A549 (cell line): ENCODE measurements at regions not wholly inside any gene's neighbourhood (a gene's known extent, or its start where the extent isn't known, plus 50 kb on each side); places are given as distances from the start of the nearest gene placed in this dataset.

ENCODE experiments used
- BHLHE40 ChIP-seq: IDR thresholded peaks from 2 replicates; pipeline ENCODE4 v1.6.1; 2012; ENCODE audit warnings: low read depth, low read length, inconsistent platforms
- CHD2 ChIP-seq: fragments of 150-350 bp; IDR thresholded peaks from 2 replicates; pipeline ENCODE4 v1.6.1; 2014; ENCODE audit warnings: low read length; ENCODE audit not compliant: partially characterized antibody
- CTCF ChIP-seq: fragments of >200 bp; sonication (Bioruptor Twin); formaldehyde crosslinking; IDR thresholded peaks from 3 replicates; pipeline ENCODE4 v1.5.1; 2016
- EHMT2 ChIP-seq: fragments of 200-600 bp; sonication (generic); IDR thresholded peaks from 2 replicates; pipeline ENCODE4 v1.6.1; 2016; ENCODE audit warnings: antibody characterized with exemption, low read depth, mild to moderate bottlenecking, moderate library complexity
- EP300 ChIP-seq, 2 experiments: fragments of >200 bp; sonication (Bioruptor Twin); formaldehyde crosslinking; IDR thresholded peaks; 2 replicates in 1 of 2; 3 replicates in 1 of 2; pipeline ENCODE4 v1.6.1; 2016 to 2017
- ESRRA ChIP-seq: fragments of 150-350 bp; IDR thresholded peaks from 2 replicates; pipeline ENCODE4 v1.6.1; 2014; ENCODE audit warnings: mild to moderate bottlenecking, low read length, borderline replicate concordance
- KDM1A ChIP-seq: fragments of 200-600 bp; sonication (generic); IDR thresholded peaks from 2 replicates; pipeline ENCODE4 v1.6.1; 2016; ENCODE audit warnings: low read depth, mild to moderate bottlenecking
- MAFK ChIP-seq: fragments of 450-650 bp; IDR thresholded peaks from 2 replicates; pipeline ENCODE4 v1.6.1; 2014; ENCODE audit not compliant: partially characterized antibody
- POLR2A ChIP-seq: IDR thresholded peaks from 2 replicates; pipeline ENCODE4 v1.6.1; 2012; ENCODE audit warnings: mild to moderate bottlenecking, low read length
- RAD21 ChIP-seq, 2 experiments: fragments of >200 bp in 1 of 2; sonication (Bioruptor Twin) in 1 of 2; formaldehyde crosslinking in 1 of 2; IDR thresholded peaks in 1 of 2; conservative IDR thresholded peaks in 1 of 2; 2 replicates in 1 of 2; 3 replicates in 1 of 2; pipeline ENCODE4 v1.6.1; 2012 to 2018; ENCODE audit warnings: inconsistent platforms in 1 of 2
- SMC3 ChIP-seq: fragments of >200 bp; sonication (Bioruptor Twin); formaldehyde crosslinking; IDR thresholded peaks from 3 replicates; pipeline ENCODE4 v1.6.1; 2018; ENCODE audit warnings: inconsistent platforms
- TF ChIP-seq, protein P1 (sequence below): IDR thresholded peaks from 2 replicates; pipeline ENCODE4 v1.6.1; 2012
- TF ChIP-seq, protein P2 (sequence below): IDR thresholded peaks from 2 replicates; pipeline ENCODE4 v1.6.1; 2012
- TF ChIP-seq, protein P3 (sequence below): fragments of 450-650 bp; IDR thresholded peaks from 2 replicates; pipeline ENCODE4 v1.6.1; 2014; ENCODE audit warnings: antibody characterized with exemption

GRCh38 chr1:91578320-91579109 lies 77.9 kb downstream of the CDC7 start:
- TF ChIP-seq CHD2 (no peak), CTCF (no peak), RAD21 (conservative IDR thresholded peaks at IDR 0.05 in 1 of 2, IDR thresholded peaks at IDR 0.05 in 1 of 2) (no peak), SMC3 (no peak), MAFK (no peak), EP300 (IDR thresholded peaks at IDR 0.05) (no peak), BHLHE40 (no peak), ESRRA (no peak), KDM1A (no peak), EHMT2 (no peak), POLR2A (no peak)
- TF ChIP-seq, protein P1, sequence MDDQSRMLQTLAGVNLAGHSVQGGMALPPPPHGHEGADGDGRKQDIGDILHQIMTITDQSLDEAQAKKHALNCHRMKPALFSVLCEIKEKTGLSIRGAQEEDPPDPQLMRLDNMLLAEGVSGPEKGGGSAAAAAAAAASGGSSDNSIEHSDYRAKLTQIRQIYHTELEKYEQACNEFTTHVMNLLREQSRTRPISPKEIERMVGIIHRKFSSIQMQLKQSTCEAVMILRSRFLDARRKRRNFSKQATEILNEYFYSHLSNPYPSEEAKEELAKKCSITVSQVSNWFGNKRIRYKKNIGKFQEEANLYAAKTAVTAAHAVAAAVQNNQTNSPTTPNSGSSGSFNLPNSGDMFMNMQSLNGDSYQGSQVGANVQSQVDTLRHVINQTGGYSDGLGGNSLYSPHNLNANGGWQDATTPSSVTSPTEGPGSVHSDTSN = no peak
- TF ChIP-seq, protein P2, sequence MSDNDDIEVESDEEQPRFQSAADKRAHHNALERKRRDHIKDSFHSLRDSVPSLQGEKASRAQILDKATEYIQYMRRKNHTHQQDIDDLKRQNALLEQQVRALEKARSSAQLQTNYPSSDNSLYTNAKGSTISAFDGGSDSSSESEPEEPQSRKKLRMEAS = no peak
- TF ChIP-seq, protein P3, sequence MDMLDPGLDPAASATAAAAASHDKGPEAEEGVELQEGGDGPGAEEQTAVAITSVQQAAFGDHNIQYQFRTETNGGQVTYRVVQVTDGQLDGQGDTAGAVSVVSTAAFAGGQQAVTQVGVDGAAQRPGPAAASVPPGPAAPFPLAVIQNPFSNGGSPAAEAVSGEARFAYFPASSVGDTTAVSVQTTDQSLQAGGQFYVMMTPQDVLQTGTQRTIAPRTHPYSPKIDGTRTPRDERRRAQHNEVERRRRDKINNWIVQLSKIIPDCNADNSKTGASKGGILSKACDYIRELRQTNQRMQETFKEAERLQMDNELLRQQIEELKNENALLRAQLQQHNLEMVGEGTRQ = no peak
